Astrocyte (in vitro differentiated cells and primary cell): ENCODE measurements at regions not wholly inside any gene's neighbourhood (a gene's known extent, or its start where the extent isn't known, plus 50 kb on each side); places are given as distances from the start of the nearest gene placed in this dataset.

Source experiments
- DNase-seq: peaks from one replicate; pipeline ENCODE4 v3.0.0-alpha.2; 2010; ENCODE audit warnings: low read depth
- FAIRE-seq: peaks from 2 replicates; lab custom pipeline; 2011; peaks lifted over from hg19 to GRCh38; lab: Jason Lieb, UNC
- H2AFZ ChIP-seq: 2 replicates; pipeline ENCODE4 v1.6.0; 2012; ENCODE audit warnings: low read depth, low read length, inconsistent platforms
- H3K27ac ChIP-seq: 2 replicates; pipeline ENCODE4 v1.5.1; 2011; ENCODE audit warnings: low read depth, low read length, inconsistent platforms
- H3K27me3 ChIP-seq: 2 replicates; pipeline ENCODE4 v1.6.0; 2011; ENCODE audit warnings: low read length, inconsistent platforms; ENCODE audit not compliant: insufficient read depth
- H3K36me3 ChIP-seq: 2 replicates; pipeline ENCODE4 v1.5.1; 2011; ENCODE audit warnings: low read length, inconsistent platforms; ENCODE audit not compliant: insufficient read depth
- H3K4me1 ChIP-seq: 2 replicates; pipeline ENCODE4 v1.5.1; 2011; ENCODE audit warnings: low read length, inconsistent platforms; ENCODE audit not compliant: insufficient read depth
- H3K4me2 ChIP-seq: 2 replicates; pipeline ENCODE4 v1.6.0; 2012; ENCODE audit warnings: low read length, inconsistent platforms
- H3K4me3 ChIP-seq: 2 replicates; pipeline ENCODE4 v1.5.1; 2011; ENCODE audit warnings: low read depth, mild to moderate bottlenecking, low read length, inconsistent platforms; ENCODE audit not compliant: insufficient read depth
- H3K79me2 ChIP-seq: 2 replicates; pipeline ENCODE4 v1.6.0; 2012; ENCODE audit warnings: mild to moderate bottlenecking, low read length, inconsistent platforms; ENCODE audit not compliant: insufficient read depth
- H3K9ac ChIP-seq: 2 replicates; pipeline ENCODE4 v1.6.0; 2012; ENCODE audit warnings: mild to moderate bottlenecking, low read length, inconsistent platforms
- H3K9me3 ChIP-seq: 2 replicates; pipeline ENCODE4 v1.5.1; 2012; ENCODE audit warnings: low read depth, mild to moderate bottlenecking, low read length, inconsistent platforms; ENCODE audit not compliant: insufficient read depth
- H4K20me1 ChIP-seq: 2 replicates; pipeline ENCODE4 v1.6.0; 2012; ENCODE audit warnings: low read length, inconsistent platforms; ENCODE audit not compliant: insufficient read depth
- H3K27ac Mint-ChIP-seq: one replicate; pipeline ENCODE4 v1.8.0; 2021; ENCODE audit warnings: mild to moderate bottlenecking, mixed read lengths; ENCODE audit not compliant: unreplicated experiment
- H3K27me3 Mint-ChIP-seq: one replicate; pipeline ENCODE4 v1.8.0; 2021; ENCODE audit warnings: low read depth, mixed read lengths; ENCODE audit not compliant: unreplicated experiment
- H3K36me3 Mint-ChIP-seq: one replicate; pipeline ENCODE4 v1.8.0; 2021; ENCODE audit warnings: low read depth, mixed read lengths; ENCODE audit not compliant: unreplicated experiment
- H3K4me1 Mint-ChIP-seq: one replicate; pipeline ENCODE4 v1.8.0; 2021; ENCODE audit warnings: low read depth, mixed read lengths; ENCODE audit not compliant: unreplicated experiment
- H3K4me3 Mint-ChIP-seq: one replicate; pipeline ENCODE4 v1.8.0; 2021; ENCODE audit warnings: mild to moderate bottlenecking, moderate library complexity, mixed read lengths; ENCODE audit not compliant: unreplicated experiment
- H3K9me3 Mint-ChIP-seq: one replicate; pipeline ENCODE4 v1.8.0; 2021; ENCODE audit warnings: mild to moderate bottlenecking, mixed read lengths; ENCODE audit not compliant: unreplicated experiment
- EZH2 ChIP-seq: IDR thresholded peaks from 2 replicates; pipeline ENCODE4 v1.6.1; 2012; ENCODE audit warnings: mild to moderate bottlenecking, low read length, inconsistent platforms; ENCODE audit not compliant: insufficient read depth
- TF ChIP-seq, protein P1 (sequence below): IDR thresholded peaks from 2 replicates; pipeline ENCODE4 v1.5.1; 2011; ENCODE audit warnings: low read depth, mild to moderate bottlenecking, inconsistent platforms, low read length, moderate library complexity; ENCODE audit not compliant: insufficient read depth

DNA sequence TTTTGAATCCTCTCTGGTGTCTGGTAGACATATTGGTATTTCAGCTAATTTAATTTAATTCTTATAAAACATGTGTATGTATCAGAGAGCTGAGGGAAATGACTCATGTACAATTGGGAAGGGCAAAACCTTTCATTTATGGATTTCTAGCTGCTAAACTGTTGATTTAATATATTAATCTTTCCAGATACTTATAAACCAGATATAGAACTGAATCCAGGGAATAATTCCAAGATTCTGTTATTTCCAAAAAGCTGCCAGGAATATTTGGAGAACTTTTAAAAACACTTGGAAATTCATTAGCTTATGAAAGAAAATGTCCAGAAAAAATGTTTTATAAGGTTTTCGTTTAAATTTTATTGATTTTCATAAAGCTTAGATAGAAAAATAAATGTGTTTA, 295.5 kb downstream of the YTHDC2 start:
- Mint-ChIP-seq H3K27ac (no peak overlapping the region), H3K9me3 (no peaks in the 10 kb centered on the region), H3K27me3 (no peaks in the 10 kb centered on the region), H3K4me1 (peaks cover 27% of the 10 kb centered on the region), H3K36me3 (no peaks in the 10 kb centered on the region), H3K4me3 (no peak overlapping the region)
- H3K4me2 ChIP-seq, result no peak overlapping the region
- peaks cover 14% of the 10 kb centered on the region for H3K4me1 ChIP-seq
- H3K4me3 ChIP-seq, result no peak overlapping the region
- H3K27me3 ChIP-seq, result no peaks in the 10 kb centered on the region
- H3K36me3 ChIP-seq, result no peaks in the 10 kb centered on the region
- no peak for DNase-seq
- no peak overlapping the region for H3K27ac ChIP-seq
- no peaks in the 10 kb centered on the region for H4K20me1 ChIP-seq
- no peak overlapping the region for H2AFZ ChIP-seq
- H3K79me2 ChIP-seq, result no peaks in the 10 kb centered on the region
- no peak overlapping the region for H3K9ac ChIP-seq
- TF ChIP-seq, protein P1, sequence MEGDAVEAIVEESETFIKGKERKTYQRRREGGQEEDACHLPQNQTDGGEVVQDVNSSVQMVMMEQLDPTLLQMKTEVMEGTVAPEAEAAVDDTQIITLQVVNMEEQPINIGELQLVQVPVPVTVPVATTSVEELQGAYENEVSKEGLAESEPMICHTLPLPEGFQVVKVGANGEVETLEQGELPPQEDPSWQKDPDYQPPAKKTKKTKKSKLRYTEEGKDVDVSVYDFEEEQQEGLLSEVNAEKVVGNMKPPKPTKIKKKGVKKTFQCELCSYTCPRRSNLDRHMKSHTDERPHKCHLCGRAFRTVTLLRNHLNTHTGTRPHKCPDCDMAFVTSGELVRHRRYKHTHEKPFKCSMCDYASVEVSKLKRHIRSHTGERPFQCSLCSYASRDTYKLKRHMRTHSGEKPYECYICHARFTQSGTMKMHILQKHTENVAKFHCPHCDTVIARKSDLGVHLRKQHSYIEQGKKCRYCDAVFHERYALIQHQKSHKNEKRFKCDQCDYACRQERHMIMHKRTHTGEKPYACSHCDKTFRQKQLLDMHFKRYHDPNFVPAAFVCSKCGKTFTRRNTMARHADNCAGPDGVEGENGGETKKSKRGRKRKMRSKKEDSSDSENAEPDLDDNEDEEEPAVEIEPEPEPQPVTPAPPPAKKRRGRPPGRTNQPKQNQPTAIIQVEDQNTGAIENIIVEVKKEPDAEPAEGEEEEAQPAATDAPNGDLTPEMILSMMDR, result no peak
- TF ChIP-seq EZH2, result no peak
- H3K9me3 ChIP-seq, result no peaks in the 10 kb centered on the region
- FAIRE-seq, result no peak

DNA sequence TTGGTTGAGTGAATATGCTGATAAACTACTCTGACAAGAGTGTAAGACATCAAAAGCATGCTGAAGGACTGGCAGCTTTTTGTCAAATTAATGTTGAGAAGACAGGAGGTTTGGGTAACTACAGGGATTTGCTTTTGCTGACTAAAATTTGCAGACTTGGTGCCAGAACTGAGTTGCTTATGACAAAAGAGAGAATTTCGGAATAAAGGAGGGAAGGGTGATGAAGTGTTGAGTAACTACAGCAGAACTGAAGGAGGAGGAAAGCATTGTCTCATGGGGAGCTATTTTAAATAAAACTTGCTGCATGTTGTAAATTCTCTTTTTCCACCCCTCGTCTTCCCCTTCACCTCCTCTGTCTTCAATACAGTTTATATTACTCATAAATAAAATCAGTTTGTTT, 296.1 kb downstream of the YTHDC2 start:
- Histone ChIP-seq H4K20me1 (no peaks in the 10 kb centered on the region), H3K79me2 (no peaks in the 10 kb centered on the region), H3K27me3 (no peaks in the 10 kb centered on the region), H3K9ac (no peak overlapping the region), H3K4me1 (peaks cover 14% of the 10 kb centered on the region), H2AFZ (no peak overlapping the region), H3K36me3 (no peaks in the 10 kb centered on the region), H3K27ac (no peak overlapping the region), H3K9me3 (no peaks in the 10 kb centered on the region), H3K4me3 (no peak overlapping the region), H3K4me2 (no peak overlapping the region)
- H3K36me3 Mint-ChIP-seq, result no peaks in the 10 kb centered on the region
- TF ChIP-seq, protein P1, result no peak
- no peak for TF ChIP-seq EZH2
- FAIRE-seq (no peak), DNase-seq (no peak)
- no peak overlapping the region for H3K27ac Mint-ChIP-seq
- no peak overlapping the region for H3K4me3 Mint-ChIP-seq
- H3K4me1 Mint-ChIP-seq, result peaks cover 27% of the 10 kb centered on the region
- H3K27me3 Mint-ChIP-seq, result no peaks in the 10 kb centered on the region
- no peaks in the 10 kb centered on the region for H3K9me3 Mint-ChIP-seq

DNA sequence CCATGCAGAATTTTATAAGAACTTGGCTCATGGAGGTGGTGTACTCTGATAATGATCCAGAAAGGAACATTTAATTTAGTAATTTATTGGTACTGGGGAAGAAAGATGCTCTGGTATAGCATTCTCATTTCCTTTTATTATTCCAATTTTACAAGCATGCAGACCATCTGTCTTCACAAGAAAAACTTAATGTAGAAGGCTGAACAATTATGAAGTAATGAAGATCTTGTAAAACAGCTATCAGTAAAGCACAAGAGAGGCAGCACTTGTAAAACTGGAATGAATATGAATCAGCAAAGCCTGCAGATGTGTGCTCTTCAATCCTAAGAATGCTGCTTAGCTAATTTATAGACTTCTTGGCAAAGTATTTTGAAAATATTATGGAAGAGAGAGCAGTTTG, 300.0 kb downstream of the YTHDC2 start:
- H3K4me1 ChIP-seq, result no peaks in the 10 kb centered on the region
- H3K9me3 ChIP-seq, result no peaks in the 10 kb centered on the region
- FAIRE-seq (no peak), DNase-seq (no peak)
- no peaks in the 10 kb centered on the region for H3K36me3 Mint-ChIP-seq
- no peak overlapping the region for H3K4me3 Mint-ChIP-seq
- H2AFZ ChIP-seq, result no peak overlapping the region
- no peak overlapping the region for H3K9ac ChIP-seq
- no peak overlapping the region for H3K4me2 ChIP-seq
- no peaks in the 10 kb centered on the region for H3K27me3 ChIP-seq
- H3K36me3 ChIP-seq, result no peaks in the 10 kb centered on the region
- no peaks in the 10 kb centered on the region for H3K27me3 Mint-ChIP-seq
- peaks cover 2% of the 10 kb centered on the region for H3K4me1 Mint-ChIP-seq
- H4K20me1 ChIP-seq, result no peaks in the 10 kb centered on the region
- H3K79me2 ChIP-seq, result no peaks in the 10 kb centered on the region
- H3K27ac Mint-ChIP-seq, result no peak overlapping the region
- H3K9me3 Mint-ChIP-seq, result no peaks in the 10 kb centered on the region
- no peak overlapping the region for H3K4me3 ChIP-seq
- TF ChIP-seq, protein P1, result no peak
- TF ChIP-seq EZH2, result no peak
- no peak overlapping the region for H3K27ac ChIP-seq
